Keratinocyte (primary cell): ENCODE measurements at regions not wholly inside any gene's neighbourhood (a gene's known extent, or its start where the extent isn't known, plus 50 kb on each side); places are given as distances from the start of the nearest gene placed in this dataset.
"Not testable (repeated sequence)": the region's sequence is repeated elsewhere in the genome, so short reads cannot be mapped to it uniquely, and the experiment has no call there.

Experiments
- DNase-seq: peaks from one replicate; pipeline ENCODE4 v3.0.0-alpha.2; 2011; ENCODE audit warnings: low read depth, missing footprints, low spot score
- FAIRE-seq: peaks from 2 replicates; lab custom pipeline; 2011; peaks lifted over from hg19 to GRCh38; lab: Jason Lieb, UNC
- H2AFZ ChIP-seq: 2 replicates; pipeline ENCODE4 v1.6.0; 2012; ENCODE audit warnings: low read length, control low read depth, inconsistent platforms; ENCODE audit not compliant: control insufficient read depth
- H3K27ac ChIP-seq: 2 replicates; pipeline ENCODE4 v1.5.1; 2011; ENCODE audit warnings: low read length; ENCODE audit not compliant: control insufficient read depth, insufficient read depth
- H3K27me3 ChIP-seq: 3 replicates; pipeline ENCODE4 v1.6.0; 2011; ENCODE audit warnings: low read length; ENCODE audit not compliant: control insufficient read depth, insufficient read depth; ENCODE audit errors: extremely low read depth
- H3K36me3 ChIP-seq, 2 experiments: 2 replicates in 1 of 2; 3 replicates in 1 of 2; pipeline ENCODE4 v1.5.1; 2011; ENCODE audit warnings: low read length in 2 of 2, mild to moderate bottlenecking in 1 of 2; ENCODE audit not compliant: control insufficient read depth in 2 of 2, insufficient read depth in 2 of 2; ENCODE audit errors: extremely low read depth in 1 of 2
- H3K4me1 ChIP-seq: 3 replicates; pipeline ENCODE4 v1.5.1; 2011; ENCODE audit warnings: low read length; ENCODE audit not compliant: control insufficient read depth, insufficient read depth; ENCODE audit errors: extremely low read depth
- H3K4me2 ChIP-seq: 3 replicates; pipeline ENCODE4 v1.6.0; 2011; ENCODE audit warnings: low read depth, low read length; ENCODE audit not compliant: control insufficient read depth, insufficient read depth; ENCODE audit errors: extremely low read depth
- H3K4me3 ChIP-seq, 3 experiments: fragments of 200-600 bp in 1 of 3; sonication (generic) in 1 of 3; 2 replicates in 2 of 3; 3 replicates in 1 of 3; pipeline ENCODE4 v1.5.1; 2011 to 2016; ENCODE audit warnings: low read length in 3 of 3, mild to moderate bottlenecking in 3 of 3, control low read depth in 2 of 3, inconsistent platforms in 1 of 3, low read depth in 1 of 3, mixed read lengths in 1 of 3, mixed run types in 1 of 3, moderate library complexity in 1 of 3; ENCODE audit not compliant: control insufficient read depth in 2 of 3, insufficient read depth in 2 of 3; ENCODE audit errors: extremely low read depth in 1 of 3
- H3K79me2 ChIP-seq: 2 replicates; pipeline ENCODE4 v1.6.0; 2012; ENCODE audit warnings: low read length; ENCODE audit not compliant: control insufficient read depth, insufficient read depth
- H3K9ac ChIP-seq: 3 replicates; pipeline ENCODE4 v1.6.0; 2011; ENCODE audit warnings: low read length; ENCODE audit not compliant: control insufficient read depth, insufficient read depth; ENCODE audit errors: extremely low read depth
- H3K9me1 ChIP-seq: 3 replicates; pipeline ENCODE4 v1.6.0; 2011; ENCODE audit warnings: low read length; ENCODE audit not compliant: control insufficient read depth, insufficient read depth; ENCODE audit errors: extremely low read depth
- H3K9me3 ChIP-seq: 2 replicates; pipeline ENCODE4 v1.5.1; 2012; ENCODE audit warnings: low read depth, low read length; ENCODE audit not compliant: control insufficient read depth
- H4K20me1 ChIP-seq: 3 replicates; pipeline ENCODE4 v1.6.0; 2011; ENCODE audit warnings: low read length; ENCODE audit not compliant: control insufficient read depth, insufficient read depth; ENCODE audit errors: extremely low read depth
- EZH2 ChIP-seq: IDR thresholded peaks from one replicate; pipeline ENCODE4 v1.6.1; 2012; ENCODE audit warnings: inconsistent platforms, mild to moderate bottlenecking, low read length, moderate library complexity
- dilution Hi-C: fragments of 300-500 bp; cut with MboI; formaldehyde crosslinking; loops from one replicate; pipeline ENCODE4 v1.7.0; 2020; ENCODE audit warnings: low sequenced_read_pairs; ENCODE audit not compliant: extremely low pct_ligation_motif_present
- TF ChIP-seq, protein P1 (sequence below), 3 experiments: IDR thresholded peaks in 1 of 3; conservative IDR thresholded peaks in 1 of 3; optimal IDR thresholded peaks in 1 of 3; 2 replicates in 2 of 3; 3 replicates in 1 of 3; pipeline versions ENCODE3 to v1.5.1; 2011; ENCODE audit warnings: low read length in 3 of 3, mild to moderate bottlenecking in 3 of 3, moderate library complexity in 2 of 3, control low read depth in 1 of 3, inconsistent platforms in 1 of 3; ENCODE audit not compliant: insufficient read depth in 2 of 3; ENCODE audit errors: extremely low read depth in 1 of 3

DNA sequence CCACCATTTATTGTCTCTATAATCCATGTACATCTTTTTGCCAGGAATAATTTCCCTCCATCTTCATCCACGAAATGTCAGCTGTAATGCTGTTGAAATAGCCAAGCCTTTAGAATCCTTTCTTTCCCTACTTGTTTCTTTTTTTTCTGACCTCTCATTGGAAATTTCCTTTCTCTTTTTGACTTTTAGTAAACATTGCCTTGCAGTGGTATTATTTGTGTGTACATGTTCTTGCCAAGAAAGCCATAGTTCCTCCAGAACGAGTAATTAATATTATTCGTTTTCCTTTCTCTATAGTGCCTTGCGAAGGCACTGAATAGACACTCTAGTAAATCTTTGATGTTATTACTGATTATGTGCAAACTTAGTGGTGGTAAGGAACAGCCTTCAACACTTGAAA is 282.2 kb downstream of the GJA1 start:
- Histone ChIP-seq H3K4me2 (no peak overlapping the region), H3K4me3 (no peak overlapping the region), H3K9me3 (no peaks in the 10 kb centered on the region), H3K27ac (no peak overlapping the region), H3K4me1 (no peaks in the 10 kb centered on the region), H3K79me2 (no peaks in the 10 kb centered on the region), H3K27me3 (no peaks in the 10 kb centered on the region), H3K36me3 (no peaks in the 10 kb centered on the region), H2AFZ (no peak overlapping the region), H4K20me1 (no peaks in the 10 kb centered on the region), H3K9ac (no peak overlapping the region), H3K9me1 (no peaks in the 10 kb centered on the region)
- TF ChIP-seq EZH2 = no peak
- TF ChIP-seq, protein P1, sequence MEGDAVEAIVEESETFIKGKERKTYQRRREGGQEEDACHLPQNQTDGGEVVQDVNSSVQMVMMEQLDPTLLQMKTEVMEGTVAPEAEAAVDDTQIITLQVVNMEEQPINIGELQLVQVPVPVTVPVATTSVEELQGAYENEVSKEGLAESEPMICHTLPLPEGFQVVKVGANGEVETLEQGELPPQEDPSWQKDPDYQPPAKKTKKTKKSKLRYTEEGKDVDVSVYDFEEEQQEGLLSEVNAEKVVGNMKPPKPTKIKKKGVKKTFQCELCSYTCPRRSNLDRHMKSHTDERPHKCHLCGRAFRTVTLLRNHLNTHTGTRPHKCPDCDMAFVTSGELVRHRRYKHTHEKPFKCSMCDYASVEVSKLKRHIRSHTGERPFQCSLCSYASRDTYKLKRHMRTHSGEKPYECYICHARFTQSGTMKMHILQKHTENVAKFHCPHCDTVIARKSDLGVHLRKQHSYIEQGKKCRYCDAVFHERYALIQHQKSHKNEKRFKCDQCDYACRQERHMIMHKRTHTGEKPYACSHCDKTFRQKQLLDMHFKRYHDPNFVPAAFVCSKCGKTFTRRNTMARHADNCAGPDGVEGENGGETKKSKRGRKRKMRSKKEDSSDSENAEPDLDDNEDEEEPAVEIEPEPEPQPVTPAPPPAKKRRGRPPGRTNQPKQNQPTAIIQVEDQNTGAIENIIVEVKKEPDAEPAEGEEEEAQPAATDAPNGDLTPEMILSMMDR (optimal IDR thresholded peaks at IDR 0.05 in 1 of 3, IDR thresholded peaks at IDR 0.05 in 1 of 3, conservative IDR thresholded peaks at IDR 0.05 in 1 of 3; ENCODE audit: extremely low read depth in 1 of 3, insufficient read depth in 2 of 3, low read length in 3 of 3) = no peak
- DNase-seq (no peak), FAIRE-seq (no peak)
- dilution Hi-C loops = no loop called here

DNA sequence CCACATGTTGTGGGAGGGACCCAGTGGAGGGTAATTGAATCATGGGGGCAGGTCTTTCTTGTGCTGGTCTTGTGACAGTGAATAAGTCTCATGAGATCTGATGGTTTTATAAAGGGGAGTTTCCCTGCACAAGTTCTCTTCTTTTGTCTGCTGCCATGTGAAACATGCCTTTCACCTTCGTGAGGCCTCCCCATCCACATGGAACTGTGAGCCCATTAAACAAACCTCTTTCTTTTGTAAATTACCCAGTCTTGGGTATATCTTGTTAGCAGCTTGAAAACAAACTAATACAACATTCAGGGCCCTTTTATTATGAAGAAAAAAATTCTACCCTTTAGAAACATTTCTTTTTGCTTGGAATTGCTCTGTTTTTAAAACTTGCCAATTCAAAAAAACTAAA is 285.4 kb downstream of the GJA1 start:
- H3K4me3 ChIP-seq, FAIRE-seq, H3K4me2 ChIP-seq, H3K4me1 ChIP-seq, H2AFZ ChIP-seq, H3K9me3 ChIP-seq, H3K27me3 ChIP-seq, H3K9ac ChIP-seq, dilution Hi-C loops, DNase-seq, H3K9me1 ChIP-seq, H3K27ac ChIP-seq, H4K20me1 ChIP-seq, H3K79me2 ChIP-seq, H3K36me3 ChIP-seq: not testable (repeated sequence)

DNA sequence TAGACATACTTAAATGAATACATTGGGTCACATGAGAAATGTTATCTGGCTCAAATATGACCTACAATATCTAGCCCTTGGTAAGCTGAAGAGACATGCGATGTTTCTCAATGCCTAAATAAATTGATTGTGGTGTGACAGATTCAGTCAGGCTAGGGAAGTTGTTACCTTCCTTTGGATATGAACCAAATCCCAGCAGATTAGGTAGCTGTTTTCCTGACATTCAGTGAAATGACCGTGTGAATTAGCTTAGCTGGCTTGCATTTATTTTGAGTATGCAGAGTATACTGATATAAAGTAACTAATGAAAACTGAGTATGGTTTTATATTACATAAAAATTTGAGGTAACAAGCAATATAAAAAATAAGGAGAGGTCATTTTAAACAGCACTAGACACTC is 288.2 kb downstream of the GJA1 start:
- Histone ChIP-seq H3K4me1 (no peaks in the 10 kb centered on the region), H3K27ac (no peak overlapping the region), H3K9ac (no peak overlapping the region), H3K4me3 (no peak overlapping the region), H3K36me3 (no peaks in the 10 kb centered on the region), H3K4me2 (no peak overlapping the region), H3K9me3 (no peaks in the 10 kb centered on the region), H2AFZ (no peak overlapping the region), H4K20me1 (no peaks in the 10 kb centered on the region), H3K79me2 (no peaks in the 10 kb centered on the region), H3K9me1 (no peaks in the 10 kb centered on the region), H3K27me3 (no peaks in the 10 kb centered on the region)
- TF ChIP-seq, protein P1 (optimal IDR thresholded peaks at IDR 0.05 in 1 of 3, IDR thresholded peaks at IDR 0.05 in 1 of 3, conservative IDR thresholded peaks at IDR 0.05 in 1 of 3; ENCODE audit: extremely low read depth in 1 of 3, insufficient read depth in 2 of 3, low read length in 3 of 3) = no peak
- no peak for TF ChIP-seq EZH2
- DNase-seq = no peak
- FAIRE-seq = no peak
- dilution Hi-C loops = no loop called here
